Astrocyte of the cerebellum (primary cell): ENCODE measurements at regions not wholly inside any gene's neighbourhood (a gene's known extent, or its start where the extent isn't known, plus 50 kb on each side); places are given as distances from the start of the nearest gene placed in this dataset.

Experiments used
- DNase-seq: peaks from one replicate; pipeline ENCODE4 v3.0.0-alpha.2; 2011; ENCODE audit warnings: low read depth
- H3K4me3 ChIP-seq: 2 replicates; pipeline ENCODE4 v1.5.1; 2011; ENCODE audit warnings: mild to moderate bottlenecking, low read depth, low read length, moderate library complexity
- CTCF ChIP-seq: IDR thresholded peaks from 2 replicates; pipeline ENCODE4 v1.5.1; 2012; ENCODE audit warnings: low read length, low read depth, moderate library complexity, mild to moderate bottlenecking; ENCODE audit errors: missing control alignments
- in situ Hi-C: cut with HindIII; loops from 2 replicates; pipeline ENCODE4 v1.10.0; 2017; ENCODE audit warnings: low sequenced_read_pairs

- in situ Hi-C loops, result no loop called here
- no peak overlapping the region for H3K4me3 ChIP-seq
- TF ChIP-seq CTCF, result no peak
- DNase-seq, result no peak
Measured at GRCh38 chr4:133638751-133639150, 489.7 kb downstream of the PCDH10 start.

- H3K4me3 ChIP-seq, result no peak overlapping the region
- no peak for DNase-seq
- no peak for TF ChIP-seq CTCF
- in situ Hi-C loops, result no loop called here
Measured at GRCh38 chr4:133637161-133637560, 488.1 kb downstream of the PCDH10 start.

- in situ Hi-C loops, result no loop called here
- no peak for DNase-seq
- TF ChIP-seq CTCF, result no peak
- no peak overlapping the region for H3K4me3 ChIP-seq
Measured at GRCh38 chr4:133624744-133625143, 475.6 kb downstream of the PCDH10 start.

- H3K4me3 ChIP-seq, result no peak overlapping the region
- in situ Hi-C loops, result no loop called here
- TF ChIP-seq CTCF, result no peak
- DNase-seq, result no peak
Measured at GRCh38 chr4:133623847-133624246, 474.8 kb downstream of the PCDH10 start.

- no peak overlapping the region for H3K4me3 ChIP-seq
- in situ Hi-C loops, result no loop called here
- no peak for DNase-seq
- no peak for TF ChIP-seq CTCF
Measured at GRCh38 chr4:133621628-133622027, 472.5 kb downstream of the PCDH10 start.

GRCh38 chr4:133620555-133620954 lies 471.5 kb downstream of the PCDH10 start:
- no peak overlapping the region for H3K4me3 ChIP-seq
- in situ Hi-C loops, result no loop called here
- no peak for DNase-seq
- no peak for TF ChIP-seq CTCF

GRCh38 chr4:133618963-133619362 lies 469.9 kb downstream of the PCDH10 start:
- no peak overlapping the region for H3K4me3 ChIP-seq
- TF ChIP-seq CTCF, result no peak
- no peak for DNase-seq
- in situ Hi-C loops, result no loop called here
